NCI-H2196 (cell line): ENCODE measurements at regions not wholly inside any gene's neighbourhood (a gene's known extent, or its start where the extent isn't known, plus 50 kb on each side); places are given as distances from the start of the nearest gene placed in this dataset.
"Not testable (repeated sequence)": the region's sequence is repeated elsewhere in the genome, so short reads cannot be mapped to it uniquely, and the experiment has no call there.

Experiments used
- DNase-seq: peaks from one replicate; lab custom pipeline; 2025; ENCODE audit not compliant: unreplicated experiment; lab: John Stamatoyannopoulos, UW

DNA sequence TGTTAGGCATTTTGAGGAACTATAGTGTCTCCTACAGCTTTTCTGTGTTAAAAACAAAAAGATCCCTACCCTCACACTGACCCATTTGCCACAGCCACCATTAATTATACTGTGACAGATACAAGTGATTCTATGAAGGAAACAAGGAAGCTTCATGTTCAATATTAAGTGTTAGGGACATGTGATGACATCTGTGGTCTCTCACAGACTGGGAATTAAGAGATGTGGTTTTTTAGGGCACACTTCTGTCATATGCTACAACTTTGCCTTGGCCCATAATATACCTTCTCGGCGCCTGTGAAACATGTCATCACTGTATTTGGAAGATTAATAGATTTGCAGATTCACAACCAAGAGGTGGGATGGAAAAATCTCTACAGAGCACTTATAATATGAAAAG lies 102.9 kb upstream of the TCF21 start:
- DNase-seq: no peak

DNA sequence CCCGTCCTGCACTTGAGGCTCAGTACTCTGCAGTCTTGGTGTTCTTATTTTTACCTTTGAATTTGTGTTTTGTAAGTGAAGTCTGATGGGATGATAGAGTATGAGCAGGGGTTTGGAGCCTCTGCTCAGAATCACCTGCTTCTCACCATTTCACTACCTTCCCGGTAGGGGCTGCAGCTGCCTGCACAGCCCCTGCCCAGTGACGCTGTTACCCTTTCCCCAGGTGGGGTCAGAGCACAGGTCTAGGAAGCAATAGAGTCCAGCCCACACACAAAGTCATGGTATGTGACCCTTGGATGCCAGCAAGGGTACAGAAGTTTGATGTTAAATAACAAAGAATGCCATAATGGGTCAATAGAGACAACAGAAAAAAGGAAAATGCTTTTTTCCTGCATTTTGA lies 101.8 kb upstream of the TCF21 start:
- DNase-seq: no peak

DNA sequence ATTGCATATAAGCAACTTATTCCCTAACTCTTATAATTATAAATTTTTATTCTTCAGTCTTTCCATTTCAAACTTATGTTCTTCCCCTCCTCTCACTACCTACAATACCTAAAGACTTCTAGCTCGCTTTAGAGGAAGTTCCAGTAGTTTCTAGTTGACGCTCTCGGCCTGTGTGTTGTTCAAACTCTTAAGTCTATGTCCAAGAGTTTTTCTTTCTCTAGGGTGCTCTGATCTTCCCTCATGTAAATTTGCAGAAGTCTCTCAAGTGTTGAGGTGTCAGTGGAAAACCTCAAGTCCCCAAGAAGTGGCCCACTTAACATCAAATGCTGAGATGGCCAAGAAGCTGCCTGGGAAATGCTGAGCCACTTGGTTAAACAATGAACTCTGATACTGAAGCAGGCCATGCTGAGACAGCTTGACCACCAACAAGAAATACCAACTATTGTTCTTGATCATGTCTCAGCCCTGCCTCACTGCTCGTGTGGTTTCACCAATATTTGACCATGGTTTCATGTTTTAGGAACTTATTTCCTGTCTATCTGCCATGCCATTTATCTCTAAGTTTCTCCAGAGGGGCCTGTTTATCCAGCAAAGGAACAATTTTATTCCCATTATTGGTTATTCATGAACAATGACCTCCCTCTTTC lies 100.9 kb upstream of the TCF21 start:
- DNase-seq: no peak

DNA sequence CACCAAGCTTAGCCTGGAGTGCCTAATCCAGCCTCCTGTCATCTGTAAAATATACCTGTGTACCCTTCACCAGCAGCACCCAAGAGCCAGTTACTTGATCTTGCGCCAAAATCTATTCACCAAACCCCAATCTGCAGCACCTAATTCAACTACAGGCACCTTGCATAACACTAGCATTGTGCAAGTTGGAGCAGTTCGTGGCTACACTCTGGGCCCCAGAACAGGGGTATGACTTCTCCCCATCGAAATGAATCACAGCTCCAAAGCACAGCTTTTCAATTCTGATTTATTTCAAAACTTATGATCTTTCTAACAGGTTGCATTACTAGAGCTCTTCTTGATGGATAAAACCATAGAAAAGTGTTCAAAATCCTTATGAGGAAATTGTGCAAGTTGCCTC lies 100.4 kb upstream of the TCF21 start:
- DNase-seq: no peak

GRCh38 chr6:133789449-133789848 lies 99.5 kb upstream of the TCF21 start:
- not testable (repeated sequence) for DNase-seq

DNA sequence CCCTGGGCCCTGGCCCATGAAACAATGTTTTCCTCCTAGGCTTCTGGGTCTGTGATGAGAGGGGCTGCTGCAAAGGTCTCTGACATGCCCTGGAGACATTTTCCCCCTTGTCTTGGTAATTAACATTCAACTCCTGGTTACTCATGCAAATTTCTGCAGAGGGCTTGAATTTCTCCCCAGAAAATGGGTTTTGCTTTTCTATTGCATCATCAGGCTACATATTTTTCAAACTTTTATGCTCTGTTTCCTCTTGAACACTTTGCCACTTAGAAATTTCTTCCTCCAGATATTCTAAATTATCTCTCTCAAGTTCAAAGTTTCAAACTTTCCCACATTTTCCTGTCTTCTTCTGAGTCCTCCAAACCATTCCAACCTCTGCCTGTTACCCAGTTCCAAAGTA lies 98.2 kb upstream of the TCF21 start:
- DNase-seq: not testable (repeated sequence)

GRCh38 chr6:133795051-133795450 lies 93.9 kb upstream of the TCF21 start:
- DNase-seq: not testable (repeated sequence)

DNA sequence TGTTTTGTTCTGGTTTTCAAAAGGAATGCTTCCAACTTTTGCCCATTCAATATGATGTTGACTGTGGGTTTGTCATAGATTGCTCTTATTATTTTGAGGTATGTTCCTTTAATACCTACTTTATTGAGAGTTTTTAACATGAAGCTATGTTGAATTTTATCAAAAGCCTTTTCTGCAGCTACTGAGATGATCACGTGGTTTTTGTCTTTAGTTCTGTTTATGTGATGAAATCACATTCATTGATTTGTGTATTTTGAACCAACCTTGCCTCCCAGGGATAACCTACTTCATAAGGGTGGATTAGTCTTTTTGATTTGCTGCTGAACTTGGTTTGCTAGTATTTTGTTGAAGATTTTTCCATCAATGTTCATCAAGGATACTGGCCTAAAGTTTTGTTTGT lies 92.7 kb upstream of the TCF21 start:
- no peak for DNase-seq

DNA sequence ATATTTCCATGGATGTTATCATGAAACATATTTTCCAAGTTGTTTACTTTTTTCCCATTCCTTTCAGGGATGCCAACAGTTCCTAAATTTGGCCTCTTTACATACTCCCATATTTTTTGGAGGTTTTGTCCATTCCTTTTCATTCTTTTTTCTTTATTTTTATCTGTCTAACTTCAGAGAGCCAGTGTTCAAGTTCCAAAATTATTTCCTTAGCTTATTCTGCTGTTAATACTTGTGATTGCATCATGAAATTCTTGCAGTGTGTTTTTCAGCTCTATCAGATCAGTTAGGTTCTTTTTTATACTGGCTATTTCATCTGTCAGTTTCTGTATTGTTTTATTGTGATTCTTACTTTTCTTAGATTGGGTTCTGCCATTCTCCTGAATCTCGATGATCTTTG lies 89.9 kb upstream of the TCF21 start:
- DNase-seq: no peak

- no peak for DNase-seq
These were observed 86.1 kb upstream of the TCF21 start for GRCh38 chr6:133802861-133803260.

GRCh38 chr6:133804265-133804664 lies 84.6 kb upstream of the TCF21 start:
- no peak for DNase-seq

DNA sequence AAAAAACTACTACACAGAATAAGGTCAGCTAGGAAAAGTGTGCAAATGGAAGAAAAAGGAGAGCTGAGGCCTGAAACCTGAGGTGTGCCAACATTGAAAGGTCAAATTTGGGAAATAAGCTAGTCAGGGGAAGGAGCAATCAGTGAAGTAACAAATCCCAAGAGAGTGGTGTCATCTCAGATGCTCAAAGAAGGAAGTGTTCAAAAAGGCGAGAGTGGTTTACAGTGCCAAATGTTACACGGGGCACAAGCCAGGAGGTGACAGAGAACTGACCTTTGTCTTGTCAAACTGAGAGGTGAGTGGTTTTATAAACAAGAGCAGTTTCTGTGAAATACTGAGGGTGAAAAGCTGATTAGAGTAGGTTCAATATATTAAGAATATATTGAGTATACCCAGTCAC lies 83.0 kb upstream of the TCF21 start:
- no peak for DNase-seq

GRCh38 chr6:133806382-133807140 lies 82.4 kb upstream of the TCF21 start:
- no peak for DNase-seq

- no peak for DNase-seq
These were observed 81.4 kb upstream of the TCF21 start for GRCh38 chr6:133807501-133807900.

DNA sequence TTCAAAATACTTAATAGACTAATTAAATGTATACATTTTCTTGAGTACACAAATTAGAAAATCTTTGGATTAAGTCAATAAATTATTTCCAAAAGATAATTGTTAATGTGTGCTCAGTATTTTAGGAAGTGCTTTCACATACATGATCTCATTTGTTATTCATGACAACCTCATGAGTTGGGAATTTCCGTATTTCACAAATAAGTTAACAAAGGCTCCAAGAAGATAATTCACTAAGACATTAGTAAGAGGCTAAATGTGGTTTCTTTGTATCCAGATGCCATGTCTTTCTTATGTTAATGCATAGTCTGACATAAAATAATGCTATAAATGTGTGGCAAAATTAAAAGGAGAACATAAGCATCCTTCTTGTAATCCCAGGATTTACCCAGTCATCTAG lies 79.5 kb upstream of the TCF21 start:
- no peak for DNase-seq

- DNase-seq: no peak
These were observed 77.4 kb upstream of the TCF21 start for GRCh38 chr6:133811557-133811956.

GRCh38 chr6:133812446-133812845 lies 76.5 kb upstream of the TCF21 start:
- not testable (repeated sequence) for DNase-seq

DNA sequence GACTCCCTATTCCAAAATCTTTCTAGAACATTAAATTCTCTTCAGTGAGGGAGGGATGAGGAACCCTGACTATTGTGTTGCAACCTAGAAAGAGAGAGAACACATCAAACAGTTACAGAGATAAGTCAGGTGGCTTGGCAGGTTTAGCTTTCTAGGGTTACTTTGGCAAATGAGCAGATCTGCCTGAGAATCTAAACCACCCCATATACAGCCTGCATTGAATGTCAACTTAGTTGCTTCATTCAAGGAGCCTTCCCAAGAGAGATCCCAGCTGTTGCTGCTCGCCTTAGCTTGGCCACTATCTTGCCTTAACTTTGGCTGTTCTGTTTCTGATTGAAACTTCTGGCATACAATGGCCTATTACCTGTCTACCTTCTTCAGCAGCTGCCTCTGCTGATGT lies 74.7 kb upstream of the TCF21 start:
- no peak for DNase-seq

DNA sequence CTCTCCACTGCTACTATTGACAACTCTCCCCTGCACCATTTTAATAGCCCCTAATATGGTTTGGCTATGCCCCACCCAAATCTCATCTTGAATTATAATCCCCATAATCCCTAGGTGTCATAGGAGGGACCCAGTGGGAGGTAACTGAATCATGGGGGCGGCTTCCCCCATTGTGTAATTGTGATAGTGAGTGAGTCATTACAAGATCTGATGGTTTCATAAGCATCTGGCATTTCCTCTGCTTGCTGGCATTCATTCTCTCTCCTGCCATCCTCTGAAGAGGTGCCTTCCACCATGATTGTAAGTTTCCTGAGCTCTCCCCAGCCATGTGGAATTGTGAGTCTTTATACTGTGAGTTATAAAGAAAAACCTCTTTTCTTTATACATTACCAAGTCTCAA lies 74.1 kb upstream of the TCF21 start:
- no peak for DNase-seq

GRCh38 chr6:133815313-133815712 lies 73.6 kb upstream of the TCF21 start:
- no peak for DNase-seq

DNA sequence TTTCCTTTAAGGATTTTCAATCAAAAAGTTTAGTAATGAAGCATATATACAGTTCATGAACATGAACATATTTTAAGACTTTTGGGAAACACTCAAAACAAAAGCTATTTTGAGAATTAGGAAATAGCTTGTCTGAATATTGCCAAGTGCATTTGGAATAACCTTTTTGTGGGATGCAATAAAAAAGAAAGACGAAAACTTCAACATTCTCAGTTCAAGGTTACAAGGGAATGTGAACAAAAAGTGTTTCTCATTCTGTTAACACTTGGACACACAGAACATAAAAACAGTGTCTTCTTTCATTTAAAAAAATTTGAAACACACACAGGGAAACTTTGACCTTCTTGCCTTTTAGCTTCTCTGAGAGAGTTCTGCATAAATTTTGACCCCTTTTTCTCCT lies 72.7 kb upstream of the TCF21 start:
- no peak for DNase-seq

DNA sequence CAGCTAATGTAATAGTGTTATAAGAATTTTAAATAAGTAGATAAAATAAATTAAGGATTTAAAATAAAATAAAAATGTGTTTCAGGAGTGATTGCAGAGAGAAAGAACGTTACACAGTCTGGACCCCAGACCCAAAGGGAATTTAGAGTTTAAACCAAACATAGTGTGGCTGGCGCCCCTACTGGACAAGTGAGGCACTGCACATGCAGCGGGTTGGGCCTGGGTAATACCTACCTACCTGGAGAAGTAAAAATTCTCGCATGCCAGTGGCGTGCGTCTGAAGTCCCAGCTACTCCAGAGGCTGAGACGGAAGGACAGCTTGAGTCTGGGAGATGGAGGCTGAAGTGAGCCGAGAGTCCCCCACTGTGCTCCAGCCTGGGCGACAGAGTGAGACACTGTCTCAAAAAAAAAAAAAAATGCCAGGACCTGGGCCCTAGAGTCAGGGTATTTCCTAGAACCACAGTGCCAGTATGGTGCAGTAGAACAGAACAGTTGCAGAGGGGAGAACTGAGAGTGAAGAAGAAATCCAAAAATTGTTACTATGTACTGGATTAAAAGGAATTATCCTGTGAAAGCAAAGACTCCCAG lies 71.4 kb upstream of the TCF21 start:
- no peak for DNase-seq
